ENCODE measurements at regions not wholly inside any gene's neighbourhood (a gene's known extent, or its start where the extent isn't known, plus 50 kb on each side); places are given as distances from the start of the nearest gene placed in this dataset.

- TF ChIP-seq CTCF (IDR thresholded peaks at IDR 0.05; ENCODE audit: insufficient read depth, low read depth, low read length) (no peak), EZH2 (IDR thresholded peaks at IDR 0.05; ENCODE audit: insufficient read depth, low read length) (no peak)
Measured at GRCh38 chr10:81013771-81014170, 476.1 kb downstream of the SH2D4B start.

All from astrocyte (in vitro differentiated cells and primary cell).